ENCODE measurements at regions not wholly inside any gene's neighbourhood (a gene's known extent, or its start where the extent isn't known, plus 50 kb on each side); places are given as distances from the start of the nearest gene placed in this dataset.

DNA sequence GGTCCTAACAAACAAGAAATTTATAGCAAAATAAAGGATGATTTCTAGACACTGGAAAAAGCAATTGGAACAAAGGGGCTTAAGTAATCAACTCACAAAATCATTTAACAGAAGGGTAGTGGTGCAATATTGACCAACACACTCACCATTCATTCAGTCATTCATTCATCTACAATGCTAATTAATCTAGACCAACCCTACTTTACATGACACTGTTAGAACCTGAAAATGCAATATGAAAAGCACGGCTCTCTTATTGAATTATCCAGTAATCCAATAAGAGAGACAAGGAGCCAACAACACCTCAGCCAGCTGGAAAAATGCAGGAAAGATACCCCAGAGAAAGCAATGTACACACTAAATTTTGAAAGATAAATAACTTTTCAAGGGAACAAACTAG is 310.8 kb upstream of the NR5A2 start:
- TF ChIP-seq, protein P1, sequence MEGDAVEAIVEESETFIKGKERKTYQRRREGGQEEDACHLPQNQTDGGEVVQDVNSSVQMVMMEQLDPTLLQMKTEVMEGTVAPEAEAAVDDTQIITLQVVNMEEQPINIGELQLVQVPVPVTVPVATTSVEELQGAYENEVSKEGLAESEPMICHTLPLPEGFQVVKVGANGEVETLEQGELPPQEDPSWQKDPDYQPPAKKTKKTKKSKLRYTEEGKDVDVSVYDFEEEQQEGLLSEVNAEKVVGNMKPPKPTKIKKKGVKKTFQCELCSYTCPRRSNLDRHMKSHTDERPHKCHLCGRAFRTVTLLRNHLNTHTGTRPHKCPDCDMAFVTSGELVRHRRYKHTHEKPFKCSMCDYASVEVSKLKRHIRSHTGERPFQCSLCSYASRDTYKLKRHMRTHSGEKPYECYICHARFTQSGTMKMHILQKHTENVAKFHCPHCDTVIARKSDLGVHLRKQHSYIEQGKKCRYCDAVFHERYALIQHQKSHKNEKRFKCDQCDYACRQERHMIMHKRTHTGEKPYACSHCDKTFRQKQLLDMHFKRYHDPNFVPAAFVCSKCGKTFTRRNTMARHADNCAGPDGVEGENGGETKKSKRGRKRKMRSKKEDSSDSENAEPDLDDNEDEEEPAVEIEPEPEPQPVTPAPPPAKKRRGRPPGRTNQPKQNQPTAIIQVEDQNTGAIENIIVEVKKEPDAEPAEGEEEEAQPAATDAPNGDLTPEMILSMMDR (IDR thresholded peaks at IDR 0.05; ENCODE audit: extremely low read depth, insufficient read depth, missing control alignments): no peak
- no peak for DNase-seq (ENCODE audit: low spot score)
- in situ Hi-C loops (cut with MboI; ENCODE audit: low pct_unique_long_range_greater_than_20kb, low sequenced_read_pairs, unreplicated experiment): no loop called here

GRCh38 chr1:199719156-199719842 is 308.2 kb upstream of the NR5A2 start:
- TF ChIP-seq, protein P1 (IDR thresholded peaks at IDR 0.05; ENCODE audit: extremely low read depth, insufficient read depth, missing control alignments): no peak
- DNase-seq (ENCODE audit: low spot score): no peak
- in situ Hi-C loops (cut with MboI; ENCODE audit: low pct_unique_long_range_greater_than_20kb, low sequenced_read_pairs, unreplicated experiment): no loop called here

GRCh38 chr1:199720496-199720895 is 307.0 kb upstream of the NR5A2 start:
- TF ChIP-seq, protein P1 (IDR thresholded peaks at IDR 0.05; ENCODE audit: extremely low read depth, insufficient read depth, missing control alignments): no peak
- in situ Hi-C loops (cut with MboI; ENCODE audit: low pct_unique_long_range_greater_than_20kb, low sequenced_read_pairs, unreplicated experiment): no loop called here
- DNase-seq (ENCODE audit: low spot score): no peak

GRCh38 chr1:199721001-199721400 is 306.5 kb upstream of the NR5A2 start:
- TF ChIP-seq, protein P1 (IDR thresholded peaks at IDR 0.05; ENCODE audit: extremely low read depth, insufficient read depth, missing control alignments): no peak
- in situ Hi-C loops (cut with MboI; ENCODE audit: low pct_unique_long_range_greater_than_20kb, low sequenced_read_pairs, unreplicated experiment): no loop called here
- no peak for DNase-seq (ENCODE audit: low spot score)

DNA sequence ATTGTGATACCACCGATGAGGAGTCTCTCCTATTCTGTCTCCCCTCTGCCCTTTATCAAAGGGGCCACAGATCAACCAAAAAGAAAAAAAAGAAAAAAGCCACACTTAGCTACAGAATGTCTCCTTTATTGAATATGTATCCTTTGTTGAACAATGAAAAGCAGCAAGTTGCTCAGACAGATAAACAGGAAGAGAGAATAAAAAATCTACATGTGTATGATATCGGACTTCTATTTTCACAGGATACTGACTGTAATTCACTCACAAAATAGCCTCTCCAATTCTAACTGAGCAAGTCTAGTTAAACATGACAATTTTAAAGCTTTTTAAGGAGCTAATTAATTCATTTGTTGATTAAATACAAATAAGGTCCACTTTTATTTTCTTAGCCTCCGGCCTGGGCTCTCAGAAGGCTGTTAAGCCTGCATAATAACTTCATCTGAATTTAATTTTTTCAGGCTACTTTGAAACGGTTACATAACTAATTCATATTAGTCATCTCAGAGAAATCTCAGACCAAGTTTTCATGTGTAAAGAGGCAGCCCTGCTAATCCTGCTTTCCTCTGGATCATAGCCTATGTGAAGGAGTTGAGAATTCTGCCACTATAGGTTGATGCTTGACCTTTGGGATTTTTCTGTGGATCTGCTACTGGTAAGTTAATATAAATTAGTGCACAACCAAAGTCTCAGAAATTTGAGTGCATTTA is 304.1 kb upstream of the NR5A2 start:
- TF ChIP-seq, protein P1 (IDR thresholded peaks at IDR 0.05; ENCODE audit: extremely low read depth, insufficient read depth, missing control alignments): no peak
- DNase-seq (ENCODE audit: low spot score): no peak
- in situ Hi-C loops (cut with MboI; ENCODE audit: low pct_unique_long_range_greater_than_20kb, low sequenced_read_pairs, unreplicated experiment): no loop called here

DNA sequence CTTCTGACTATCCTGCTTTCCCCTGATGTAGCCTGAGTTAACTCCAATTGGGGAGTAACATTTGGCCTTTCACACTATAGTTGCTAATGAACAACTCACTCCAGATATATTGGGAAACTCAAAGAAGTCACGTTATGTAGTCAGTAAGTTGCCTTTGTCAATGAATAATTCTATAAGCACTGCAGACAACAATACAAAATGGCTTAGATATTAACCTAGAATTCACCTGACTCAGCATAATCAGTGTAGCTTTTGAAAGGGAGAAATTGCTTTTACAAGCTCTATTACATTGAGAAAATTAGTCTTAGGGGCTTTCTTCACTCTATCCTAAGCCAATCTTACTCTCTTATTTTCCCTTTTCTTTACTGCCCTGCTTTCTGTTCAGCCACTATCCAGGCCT is 303.5 kb upstream of the NR5A2 start:
- TF ChIP-seq, protein P1 (IDR thresholded peaks at IDR 0.05; ENCODE audit: extremely low read depth, insufficient read depth, missing control alignments): no peak
- no peak for DNase-seq (ENCODE audit: low spot score)
- in situ Hi-C loops (cut with MboI; ENCODE audit: low pct_unique_long_range_greater_than_20kb, low sequenced_read_pairs, unreplicated experiment): no loop called here

Data from GM13977 (cell line).